RCC 7860 (cell line): ENCODE measurements at regions not wholly inside any gene's neighbourhood (a gene's known extent, or its start where the extent isn't known, plus 50 kb on each side); places are given as distances from the start of the nearest gene placed in this dataset.

Source experiments
- DNase-seq: peaks from one replicate; pipeline ENCODE4 v3.0.0-alpha.2; 2015; ENCODE audit warnings: low spot score
- FAIRE-seq: peaks from 2 replicates; lab custom pipeline; 2012; peaks lifted over from hg19 to GRCh38; lab: Jason Lieb, UNC

GRCh38 chr21:26412885-26413284 is 160.2 kb downstream of the CYYR1 start:
- FAIRE-seq (no peak), DNase-seq (no peak)

DNA sequence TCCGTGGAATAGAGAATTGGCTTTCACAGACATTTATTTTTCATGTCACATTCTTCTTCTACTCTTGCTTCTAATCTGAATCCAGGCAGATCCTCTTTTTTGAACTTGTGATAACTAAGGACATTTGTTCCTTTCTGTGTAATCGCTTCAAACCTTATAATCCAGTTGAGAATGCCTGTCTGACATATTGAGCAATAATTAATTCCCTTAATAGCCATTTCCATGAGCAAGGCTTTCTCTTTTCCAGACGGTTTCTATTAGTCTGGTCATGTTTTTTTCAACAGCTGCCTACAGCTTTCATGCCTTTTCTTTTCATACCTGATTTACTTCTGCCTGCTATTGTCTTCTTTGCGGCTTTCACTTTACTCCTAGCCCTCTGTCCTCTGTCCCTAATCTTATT is 163.4 kb downstream of the CYYR1 start:
- FAIRE-seq (no peak), DNase-seq (no peak)

- no peak for DNase-seq
- FAIRE-seq: no peak
Measured at GRCh38 chr21:26408511-26408910, 164.6 kb downstream of the CYYR1 start.

GRCh38 chr21:26406526-26406925 is 166.6 kb downstream of the CYYR1 start:
- FAIRE-seq (no peak), DNase-seq (no peak)

DNA sequence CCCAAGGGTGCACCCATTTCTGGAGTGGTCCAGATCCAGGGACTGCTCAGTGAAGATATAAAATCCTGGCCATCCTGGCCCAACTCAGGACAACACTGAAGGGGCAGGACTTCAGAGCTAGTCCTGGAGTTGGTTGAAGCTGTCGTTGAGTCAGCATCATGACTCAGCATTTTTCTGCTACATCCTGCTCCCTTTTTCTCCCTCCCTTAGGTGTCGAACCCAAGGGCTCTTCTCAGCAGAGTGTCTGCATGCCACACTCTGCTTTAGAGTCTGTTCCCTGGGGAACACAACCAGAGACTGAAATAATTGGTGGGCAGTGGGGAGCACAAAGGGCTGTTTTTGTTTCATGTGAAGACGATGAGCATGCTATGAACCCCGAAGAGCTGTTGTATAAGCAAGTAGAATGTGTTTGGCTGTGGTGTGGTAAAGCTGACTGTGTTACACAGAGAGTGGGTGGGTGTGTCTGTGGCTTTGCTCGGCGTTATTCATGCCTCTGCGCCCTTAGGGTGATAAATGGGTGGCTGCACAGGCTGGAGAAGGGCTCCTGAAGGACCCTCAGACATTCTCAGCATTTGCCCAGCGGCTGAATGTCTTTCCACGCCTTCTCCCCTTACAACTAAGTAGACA is 167.2 kb downstream of the CYYR1 start:
- FAIRE-seq: peak; percentile 35

DNA sequence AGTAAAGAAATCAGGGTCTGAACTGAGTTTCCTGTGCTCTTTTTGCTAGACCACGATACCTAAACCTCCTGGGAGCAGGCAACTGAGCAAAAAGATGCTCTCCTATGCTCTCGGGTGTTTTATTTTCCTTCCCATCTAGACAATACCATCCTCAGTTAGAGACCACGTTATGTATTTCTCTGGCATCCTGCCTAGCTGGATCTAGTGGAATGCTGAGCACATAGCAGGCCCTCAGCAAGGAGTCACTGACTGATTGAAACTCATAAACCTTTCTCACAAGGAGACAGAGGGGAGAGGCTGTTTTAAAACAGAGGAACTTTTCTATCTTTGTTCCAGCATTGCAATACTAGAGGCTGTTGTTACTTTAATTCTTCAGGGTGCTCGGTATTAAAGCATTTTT is 168.0 kb downstream of the CYYR1 start:
- peak; percentile 21 for DNase-seq
- FAIRE-seq: no peak

More for the DNA sequence above, 167.2 kb downstream of the CYYR1 start:
- DNase-seq: peak; percentile 83

DNA sequence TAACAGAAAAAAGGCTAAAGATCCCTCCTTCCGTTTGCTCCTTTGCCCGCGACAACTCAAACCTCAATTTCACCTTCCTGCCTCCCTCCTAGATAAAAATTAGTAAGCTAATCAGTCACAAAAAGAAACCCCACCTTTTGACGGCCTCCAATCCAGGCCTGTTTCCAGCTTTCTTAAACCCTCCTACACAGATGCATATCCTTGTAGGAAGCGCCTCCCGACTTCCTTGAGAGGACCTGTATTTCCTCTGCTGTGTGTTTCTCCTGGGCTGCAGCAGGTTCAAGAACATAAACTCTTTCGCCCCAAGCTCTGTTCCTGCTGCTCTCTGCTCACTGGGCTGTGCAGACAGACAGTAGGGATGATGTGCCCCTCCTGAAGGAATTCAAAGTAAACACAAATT is 168.8 kb downstream of the CYYR1 start:
- FAIRE-seq (no peak), DNase-seq (no peak)

GRCh38 chr21:26403321-26403720 is 169.8 kb downstream of the CYYR1 start:
- no peak for FAIRE-seq
- DNase-seq: no peak

GRCh38 chr21:26397545-26397944 is 175.5 kb downstream of the CYYR1 start:
- DNase-seq (no peak), FAIRE-seq (no peak)

- FAIRE-seq: no peak
- DNase-seq: no peak
Measured at GRCh38 chr21:26394341-26394740, 178.7 kb downstream of the CYYR1 start.

DNA sequence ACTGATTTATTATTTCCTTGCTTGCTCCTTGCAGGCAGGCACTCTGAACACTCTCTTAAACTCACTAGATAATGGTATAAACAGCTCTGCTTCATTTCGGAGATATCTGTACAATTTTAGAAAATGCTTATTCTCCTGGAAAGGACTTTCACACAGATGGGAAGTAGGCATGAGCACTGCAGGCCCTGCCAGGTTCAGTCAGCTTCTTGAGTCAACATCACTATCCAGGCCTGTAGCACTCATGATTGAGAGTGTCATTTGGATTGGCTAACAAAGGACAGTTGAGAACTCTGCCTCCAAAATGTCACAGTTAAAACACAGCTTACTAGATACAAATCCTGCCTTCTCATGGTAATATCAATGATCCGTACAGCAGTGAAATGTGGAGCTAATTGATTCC is 181.9 kb downstream of the CYYR1 start:
- no peak for DNase-seq
- no peak for FAIRE-seq

GRCh38 chr21:26389971-26390641 is 183.0 kb downstream of the CYYR1 start:
- peak; percentile 26 for FAIRE-seq
- peak; percentile 96 for DNase-seq

DNA sequence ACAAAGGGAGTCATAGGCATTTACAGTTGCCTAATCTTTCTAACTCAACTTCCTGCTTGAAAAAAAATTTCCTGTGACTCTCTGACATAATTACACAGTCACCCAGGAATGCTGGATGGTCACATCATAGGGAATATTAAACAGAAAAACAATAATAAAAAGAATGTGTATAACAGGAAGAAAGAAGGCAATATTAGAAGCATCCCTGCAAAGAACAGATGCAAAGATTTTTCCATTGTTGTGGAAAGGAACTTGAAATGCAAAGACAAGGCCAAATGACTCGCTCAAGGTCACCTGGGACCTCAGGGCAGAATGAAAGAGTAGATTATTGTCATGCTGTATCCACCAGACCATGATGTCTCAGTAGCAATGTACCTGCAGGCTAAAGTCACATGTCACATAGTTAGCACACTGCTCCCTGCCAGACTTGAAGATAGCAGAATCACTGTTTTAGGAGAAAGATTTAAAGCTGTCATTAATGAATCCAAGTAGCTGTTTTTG is 184.3 kb downstream of the CYYR1 start:
- DNase-seq: peak; percentile 71
- no peak for FAIRE-seq

DNA sequence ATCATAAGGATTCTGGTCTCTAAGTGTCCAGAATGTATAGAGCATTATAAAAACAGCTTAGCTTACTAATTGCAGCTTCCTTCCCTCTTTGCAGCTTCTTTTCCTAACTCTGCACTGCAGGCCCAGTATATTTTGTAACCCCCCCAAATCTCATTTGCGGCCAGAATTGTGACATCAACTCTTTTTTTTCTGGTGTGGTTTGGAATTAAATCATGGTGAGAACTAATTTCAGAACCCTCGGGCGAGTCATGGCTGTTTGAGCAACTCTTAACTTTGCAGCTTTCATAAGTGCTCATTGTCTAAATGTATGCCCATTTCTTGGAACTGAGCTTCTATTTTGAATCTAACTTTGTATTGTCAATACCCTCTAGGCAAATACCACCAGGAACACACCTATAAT is 187.4 kb downstream of the CYYR1 start:
- FAIRE-seq (no peak), DNase-seq (no peak)

GRCh38 chr21:26379561-26379960 is 193.5 kb downstream of the CYYR1 start:
- no peak for DNase-seq
- no peak for FAIRE-seq

GRCh38 chr21:26377111-26377694 is 195.9 kb downstream of the CYYR1 start:
- no peak for DNase-seq
- FAIRE-seq: no peak

GRCh38 chr21:26374817-26375216 is 198.3 kb downstream of the CYYR1 start:
- DNase-seq: no peak
- FAIRE-seq: no peak

DNA sequence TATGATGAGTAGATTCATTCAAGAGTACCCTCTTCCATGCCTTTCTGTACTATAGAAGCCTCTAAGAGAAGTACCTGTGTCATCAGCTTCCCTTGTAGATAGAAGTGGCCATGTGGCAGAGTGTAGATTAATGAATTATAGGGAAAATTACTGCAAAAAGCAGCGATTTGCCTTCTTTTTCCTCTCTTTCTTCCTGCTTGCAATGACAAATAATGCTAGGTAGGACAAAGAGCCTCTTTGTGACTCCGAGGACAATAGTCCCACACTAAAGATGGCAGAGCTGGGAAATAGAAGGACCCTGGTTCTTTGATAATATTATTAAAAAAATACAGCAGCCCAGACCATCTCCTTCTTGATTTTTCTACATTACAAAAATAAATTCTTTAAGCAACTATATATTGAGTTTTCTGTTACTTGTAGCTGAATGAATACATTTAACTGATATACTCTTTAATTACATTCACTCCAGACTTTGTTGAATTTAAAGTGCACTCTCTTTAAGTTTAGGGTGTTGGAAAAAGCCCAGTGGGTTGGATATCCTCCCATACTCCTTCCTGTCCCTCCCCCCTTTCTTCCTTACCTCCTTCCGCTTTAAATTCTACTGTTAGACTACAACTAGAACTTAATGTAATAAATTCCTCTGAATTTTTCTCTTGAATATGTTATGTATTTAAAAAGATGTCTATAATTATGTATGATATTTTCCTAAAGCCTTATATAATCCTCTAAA is 198.2 kb upstream of the APP start:
- DNase-seq (no peak), FAIRE-seq (no peak)

DNA sequence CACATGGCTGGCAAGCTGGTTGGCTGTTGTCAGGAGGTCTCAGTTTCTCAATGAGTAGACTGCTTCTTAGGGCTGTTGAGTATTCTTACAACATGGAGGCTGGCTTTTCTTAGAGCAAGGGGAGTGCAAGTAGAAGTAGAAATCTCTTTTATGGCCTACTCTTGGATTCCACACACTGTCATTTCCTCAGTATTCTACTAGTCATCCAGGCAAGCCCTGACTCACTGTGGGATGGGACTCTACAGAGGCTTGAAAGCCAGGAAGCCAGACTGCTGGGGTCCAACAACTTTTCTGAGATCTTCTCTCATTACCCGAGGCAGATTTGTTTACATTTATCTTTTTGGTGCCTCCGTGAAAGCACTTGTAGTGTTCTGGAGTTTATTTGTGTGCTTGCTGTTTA is 196.2 kb upstream of the APP start:
- FAIRE-seq: no peak
- DNase-seq: peak; percentile 48

GRCh38 chr21:26365849-26366248 is 195.3 kb upstream of the APP start:
- FAIRE-seq (no peak), DNase-seq (peak; percentile 40)

DNA sequence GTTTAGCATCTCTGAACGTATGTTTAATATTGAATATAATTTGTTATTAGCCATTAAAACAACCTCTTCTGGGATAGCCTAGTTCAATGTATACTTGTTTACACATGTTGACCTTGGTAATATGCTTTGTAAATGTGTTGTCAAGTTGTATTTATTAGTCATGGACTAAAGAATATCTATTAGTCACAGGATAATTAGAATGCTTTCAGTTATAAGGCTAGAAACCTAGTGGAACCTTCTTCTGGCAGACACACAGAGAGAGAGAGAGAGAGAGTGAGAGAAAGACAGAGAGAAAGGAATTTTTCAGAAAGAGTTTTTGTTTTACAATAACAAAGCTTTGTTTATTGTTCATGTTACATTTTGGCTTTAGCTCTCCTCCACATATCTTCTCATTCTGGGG is 181.1 kb upstream of the APP start:
- FAIRE-seq: no peak
- DNase-seq: no peak

- FAIRE-seq (no peak), DNase-seq (no peak)
Measured at GRCh38 chr21:26332867-26333266, 162.3 kb upstream of the APP start.
